B cell (primary cell): ENCODE measurements at regions not wholly inside any gene's neighbourhood (a gene's known extent, or its start where the extent isn't known, plus 50 kb on each side); places are given as distances from the start of the nearest gene placed in this dataset.

Experiments used
- ATAC-seq: fragments of 200-7000 bp; cut with Tn5 transposase; one replicate; pipeline ENCODE4 v1.10.0; 2021; ENCODE audit warnings: low read depth, mild to moderate bottlenecking, moderate number of reproducible peaks, moderate library complexity
- CTCF ChIA-PET: fragments of 350-600 bp; sonication (Branson Sonifier 250); formaldehyde crosslinking; loops from one replicate; lab custom pipeline; 2021; ENCODE audit warnings: antibody characterized with exemption, inconsistent platforms; lab: Charles Lee
- POLR2A ChIA-PET: fragments of 350-600 bp; sonication (Branson Sonifier 250); formaldehyde crosslinking; loops from one replicate; lab custom pipeline; 2021; ENCODE audit warnings: antibody characterized with exemption; lab: Charles Lee
- DNase-seq: peaks from one replicate; pipeline ENCODE4 v3.0.0; 2013
- H2AFZ ChIP-seq: 2 replicates; pipeline ENCODE4 v1.6.1; 2012; ENCODE audit warnings: mild to moderate bottlenecking, low read depth, low read length; ENCODE audit not compliant: insufficient read depth, poor library complexity, severe bottlenecking
- H3K27ac ChIP-seq, 2 donors: 1 replicate in 1 of 2; 2 replicates in 1 of 2; pipeline ENCODE4 v1.5.1; 2012 to 2013; ENCODE audit warnings: low read length in 2 of 2, mild to moderate bottlenecking in 2 of 2, moderate library complexity in 1 of 2
- H3K27me3 ChIP-seq, 4 experiments: fragments of 200-600 bp in 1 of 4; sonication (generic) in 1 of 4; replicated peaks in 1 of 4; 1 replicate in 2 of 4; 2 replicates in 2 of 4; pipeline versions ENCODE4 v1.6.1 to v1.7.0; 2013 to 2016; ENCODE audit warnings: low read length in 3 of 4, mild to moderate bottlenecking in 2 of 4, mixed read lengths in 1 of 4, moderate library complexity in 1 of 4; ENCODE audit not compliant: insufficient read depth in 4 of 4, control insufficient read depth in 3 of 4; ENCODE audit errors: control extremely low read depth in 1 of 4
- H3K36me3 ChIP-seq, 2 experiments: replicated peaks in 1 of 2; 1 replicate in 1 of 2; 2 replicates in 1 of 2; pipeline versions ENCODE4 v1.6.1 to v1.7.1; 2013; ENCODE audit warnings: low read length in 1 of 2; ENCODE audit not compliant: insufficient read depth in 2 of 2, control insufficient read depth in 1 of 2; ENCODE audit errors: control extremely low read depth in 1 of 2, extremely low read depth in 1 of 2
- H3K4me1 ChIP-seq, 2 donors: fragments of 200-600 bp in 1 of 2; sonication (generic) in 1 of 2; 1 replicate in 1 of 2; 2 replicates in 1 of 2; pipeline versions ENCODE4 v1.5.1 to v1.6.1; 2013 to 2017; ENCODE audit warnings: low read length in 2 of 2; ENCODE audit not compliant: control insufficient read depth in 2 of 2, insufficient read depth in 2 of 2
- H3K4me2 ChIP-seq: replicated peaks from 2 replicates; pipeline ENCODE3; 2012; ENCODE audit warnings: mild to moderate bottlenecking, low read depth, low read length; ENCODE audit not compliant: poor library complexity, severe bottlenecking
- H3K4me3 ChIP-seq, 5 experiments: fragments of 200-600 bp in 1 of 5; sonication (generic) in 1 of 5; 1 replicate in 3 of 5; 2 replicates in 2 of 5; pipeline versions ENCODE4 v1.5.1 to v1.7.0; 2011 to 2016; ENCODE audit warnings: low read length in 4 of 5, mild to moderate bottlenecking in 4 of 5, low read depth in 2 of 5, control low read depth in 1 of 5, moderate library complexity in 1 of 5; ENCODE audit not compliant: insufficient read depth in 1 of 5; ENCODE audit errors: control extremely low read depth in 1 of 5, extremely low read depth in 1 of 5
- H3K79me2 ChIP-seq: fragments of 200-600 bp; sonication (generic); one replicate; pipeline ENCODE4 v1.6.0; 2016; ENCODE audit warnings: low read length; ENCODE audit not compliant: control insufficient read depth, insufficient read depth
- H3K9ac ChIP-seq: fragments of 200-600 bp; sonication (generic); 2 replicates; pipeline ENCODE4 v1.6.1; 2017; ENCODE audit warnings: mild to moderate bottlenecking, low read length, moderate library complexity
- H3K9me3 ChIP-seq, 3 donors: one replicate each; pipeline versions ENCODE4 v1.6.1 to v1.7.1; 2013; ENCODE audit warnings: low read length in 2 of 3; ENCODE audit not compliant: control insufficient read depth in 2 of 3, insufficient read depth in 1 of 3; ENCODE audit errors: control extremely low read depth in 1 of 3
- H4K20me1 ChIP-seq: 2 replicates; pipeline ENCODE4 v1.6.0; 2012; ENCODE audit warnings: mild to moderate bottlenecking, low read length; ENCODE audit not compliant: insufficient read depth, control insufficient read depth, poor library complexity, severe bottlenecking
- H3K27ac Mint-ChIP-seq: one replicate; pipeline ENCODE4 v1.8.0; 2021; ENCODE audit warnings: mixed read lengths
- H3K27me3 Mint-ChIP-seq: one replicate; pipeline ENCODE4 v1.8.0; 2021; ENCODE audit warnings: mixed read lengths
- H3K4me1 Mint-ChIP-seq: one replicate; pipeline ENCODE4 v1.8.0; 2021; ENCODE audit warnings: mixed read lengths
- H3K4me3 Mint-ChIP-seq: one replicate; pipeline ENCODE4 v1.8.0; 2021; ENCODE audit warnings: mixed read lengths
- H3K9me3 Mint-ChIP-seq: one replicate; pipeline ENCODE4 v1.8.0; 2022; ENCODE audit warnings: mixed read lengths; ENCODE audit not compliant: insufficient read depth
- EZH2 ChIP-seq: IDR thresholded peaks from 2 replicates; pipeline ENCODE4 v1.6.1; 2012; ENCODE audit warnings: borderline replicate concordance, low read depth, mild to moderate bottlenecking, moderate library complexity, low read length; ENCODE audit not compliant: insufficient read depth, poor library complexity, severe bottlenecking
- WGBS: methylation state at CpG from one replicate; pipeline ENCODE4 v1.1.5; 2013; ENCODE audit warnings: missing lambda C conversion rate; ENCODE audit not compliant: insufficient coverage; 5-methylcytosine and 5-hydroxymethylcytosine counted together
- intact Hi-C: fragments of 100-400 bp; cut with micrococcal nuclease; formaldehyde crosslinking; loops from one replicate; pipeline ENCODE4 v1.10.0; 2022
- TF ChIP-seq, protein P1 (sequence below): fragments of 200-600 bp; IDR thresholded peaks from one replicate; pipeline ENCODE4 v1.8.0; 2022; ENCODE audit warnings: antibody characterized with exemption, mild to moderate bottlenecking

DNA sequence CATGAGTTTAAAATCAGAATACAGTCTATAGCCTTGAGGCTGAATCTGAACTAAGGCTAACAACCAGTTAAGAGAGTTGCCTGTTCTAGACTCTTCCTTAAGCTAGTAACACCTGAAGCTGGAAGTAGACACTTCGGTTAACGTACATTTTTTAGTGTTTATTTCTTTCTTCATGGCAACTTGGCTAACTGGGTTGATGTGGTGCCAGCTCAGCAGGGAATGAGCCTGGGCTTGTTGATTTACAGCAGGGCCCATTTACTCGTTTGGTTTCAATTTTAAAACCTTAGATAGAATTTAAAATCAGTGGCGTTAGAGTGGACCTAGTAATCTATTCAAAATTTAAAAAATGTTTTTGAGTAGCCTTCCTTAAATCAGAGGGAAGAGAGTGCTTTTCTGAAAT lies 137.6 kb upstream of the ESX1 start:
- Histone ChIP-seq H3K79me2 (no peaks in the 10 kb centered on the region), H3K4me1 (no peaks in the 10 kb centered on the region), H3K27ac (no peak overlapping the region), H3K36me3 (no peaks in the 10 kb centered on the region), H3K9ac (no peak overlapping the region), H2AFZ (no peak overlapping the region), H3K27me3 (no peaks in the 10 kb centered on the region), H3K4me2 (no peak overlapping the region), H3K4me3 (no peak overlapping the region), H4K20me1 (no peaks in the 10 kb centered on the region), H3K9me3 (no peaks in the 10 kb centered on the region)
- no peaks in the 10 kb centered on the region for H3K9me3 Mint-ChIP-seq
- ATAC-seq (no peak), DNase-seq (no peak)
- H3K4me1 Mint-ChIP-seq = no peaks in the 10 kb centered on the region
- H3K4me3 Mint-ChIP-seq = no peak overlapping the region
- ChIA-PET POLR2A (no interaction called here), CTCF (no interaction called here)
- no peaks in the 10 kb centered on the region for H3K27me3 Mint-ChIP-seq
- intact Hi-C loops = no loop called here
- TF ChIP-seq, protein P1, sequence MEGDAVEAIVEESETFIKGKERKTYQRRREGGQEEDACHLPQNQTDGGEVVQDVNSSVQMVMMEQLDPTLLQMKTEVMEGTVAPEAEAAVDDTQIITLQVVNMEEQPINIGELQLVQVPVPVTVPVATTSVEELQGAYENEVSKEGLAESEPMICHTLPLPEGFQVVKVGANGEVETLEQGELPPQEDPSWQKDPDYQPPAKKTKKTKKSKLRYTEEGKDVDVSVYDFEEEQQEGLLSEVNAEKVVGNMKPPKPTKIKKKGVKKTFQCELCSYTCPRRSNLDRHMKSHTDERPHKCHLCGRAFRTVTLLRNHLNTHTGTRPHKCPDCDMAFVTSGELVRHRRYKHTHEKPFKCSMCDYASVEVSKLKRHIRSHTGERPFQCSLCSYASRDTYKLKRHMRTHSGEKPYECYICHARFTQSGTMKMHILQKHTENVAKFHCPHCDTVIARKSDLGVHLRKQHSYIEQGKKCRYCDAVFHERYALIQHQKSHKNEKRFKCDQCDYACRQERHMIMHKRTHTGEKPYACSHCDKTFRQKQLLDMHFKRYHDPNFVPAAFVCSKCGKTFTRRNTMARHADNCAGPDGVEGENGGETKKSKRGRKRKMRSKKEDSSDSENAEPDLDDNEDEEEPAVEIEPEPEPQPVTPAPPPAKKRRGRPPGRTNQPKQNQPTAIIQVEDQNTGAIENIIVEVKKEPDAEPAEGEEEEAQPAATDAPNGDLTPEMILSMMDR = no peak
- no peak for TF ChIP-seq EZH2
- 67% methylated on average over 1 of the region's 4 CpGs for WGBS
- no peak overlapping the region for H3K27ac Mint-ChIP-seq

DNA sequence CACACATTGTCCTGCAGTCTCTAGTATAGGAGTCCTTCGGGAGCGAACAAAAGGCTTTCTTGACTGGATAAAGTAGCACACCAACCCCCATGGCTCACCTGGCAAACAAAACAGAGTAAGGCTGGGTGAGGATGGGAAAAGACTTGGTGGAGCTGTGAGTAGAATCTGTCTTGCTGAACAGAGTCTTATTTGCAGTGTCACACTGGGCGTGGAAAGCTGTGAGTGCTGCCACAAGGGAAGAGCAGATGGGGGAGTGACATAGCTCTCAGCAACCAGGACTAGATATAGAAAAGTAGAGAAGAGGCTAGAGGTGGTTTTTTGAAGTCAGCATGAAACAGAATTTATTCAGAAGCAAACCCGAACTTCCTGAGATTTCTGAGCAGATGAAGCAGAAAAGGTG lies 137.2 kb upstream of the ESX1 start:
- no peaks in the 10 kb centered on the region for H3K4me1 Mint-ChIP-seq
- no CpG with 5 or more reads among the region's 4 CpGs for WGBS
- no peaks in the 10 kb centered on the region for H3K36me3 ChIP-seq
- H4K20me1 ChIP-seq = no peaks in the 10 kb centered on the region
- no peak overlapping the region for H2AFZ ChIP-seq
- H3K27ac ChIP-seq = no peak overlapping the region
- no peaks in the 10 kb centered on the region for H3K9me3 Mint-ChIP-seq
- H3K9ac ChIP-seq = no peak overlapping the region
- ChIA-PET POLR2A (no interaction called here), CTCF (no interaction called here)
- H3K4me1 ChIP-seq = no peaks in the 10 kb centered on the region
- no peak overlapping the region for H3K27ac Mint-ChIP-seq
- no peaks in the 10 kb centered on the region for H3K9me3 ChIP-seq
- intact Hi-C loops = no loop called here
- H3K4me3 ChIP-seq = no peak overlapping the region
- DNase-seq (no peak), ATAC-seq (no peak)
- no peak overlapping the region for H3K4me2 ChIP-seq
- no peaks in the 10 kb centered on the region for H3K27me3 Mint-ChIP-seq
- TF ChIP-seq EZH2 = no peak
- H3K79me2 ChIP-seq = no peaks in the 10 kb centered on the region
- H3K27me3 ChIP-seq = no peaks in the 10 kb centered on the region
- H3K4me3 Mint-ChIP-seq = no peak overlapping the region
